Upper lobe of left lung (tissue), 6 donors: ENCODE measurements at regions not wholly inside any gene's neighbourhood (a gene's known extent, or its start where the extent isn't known, plus 50 kb on each side); places are given as distances from the start of the nearest gene placed in this dataset.

ENCODE experiments used
- ATAC-seq, 2 donors: fragments of 200-7000 bp; cut with Tn5 transposase; one replicate each; pipeline ENCODE4 v1.9.1; 2022; ENCODE audit warnings: mild to moderate bottlenecking in 2 of 2, moderate library complexity in 2 of 2; ENCODE audit not compliant: low FRiP score in 2 of 2
- DNase-seq, 2 donors: peaks; one replicate each; pipeline ENCODE4 v3.0.0-alpha.2; 2019 to 2020
- H3K27ac ChIP-seq, 4 donors: fragments of 200-600 bp; sonication (generic); one replicate each; pipeline ENCODE4 v1.5.1; 2016 to 2019
- H3K27me3 ChIP-seq, 4 donors: fragments of 200-600 bp; sonication (generic); one replicate each; pipeline ENCODE4 v1.5.1; 2017 to 2019
- H3K36me3 ChIP-seq, 4 donors: fragments of 200-600 bp; sonication (generic); one replicate each; pipeline ENCODE4 v1.5.1; 2016 to 2019
- H3K4me1 ChIP-seq, 4 donors: fragments of 200-600 bp; sonication (generic); one replicate each; pipeline ENCODE4 v1.5.1; 2018 to 2019
- H3K4me3 ChIP-seq, 4 donors: fragments of 200-600 bp; sonication (generic); one replicate each; pipeline ENCODE4 v1.5.1; 2017 to 2019; ENCODE audit warnings: mild to moderate bottlenecking in 2 of 4, moderate library complexity in 1 of 4
- H3K9me3 ChIP-seq, 4 donors: fragments of 200-600 bp; sonication (generic); one replicate each; pipeline ENCODE4 v1.5.1; 2018 to 2019
- EP300 ChIP-seq, 4 donors: sonication (generic); formaldehyde crosslinking; IDR thresholded peaks; one replicate each; pipeline ENCODE4 v1.5.1; 2017; ENCODE audit warnings: antibody characterized with exemption in 4 of 4, control low read depth in 2 of 4
- POLR2A ChIP-seq, 4 donors: fragments of 450-650 bp; IDR thresholded peaks; one replicate each; pipeline ENCODE4 v1.5.1; 2016 to 2017; ENCODE audit warnings: antibody characterized with exemption in 4 of 4, mild to moderate bottlenecking in 2 of 4
- POLR2AphosphoS5 ChIP-seq, 2 donors: sonication (generic); formaldehyde crosslinking; IDR thresholded peaks; one replicate each; pipeline ENCODE4 v1.5.1; 2017; ENCODE audit warnings: antibody characterized with exemption in 2 of 2
- WGBS, 2 donors: methylation state at CpG; one replicate each; pipeline ENCODE4 v1.1.5; 2017 to 2018; 5-methylcytosine and 5-hydroxymethylcytosine counted together
- TF ChIP-seq, protein P1 (sequence below), 6 experiments: fragments of 450-650 bp in 4 of 6; fragments of 200-600 bp in 2 of 6; sonication (generic) in 2 of 6; IDR thresholded peaks; one replicate each; pipeline ENCODE4 v1.5.1; 2016 to 2019; ENCODE audit warnings: antibody characterized with exemption in 6 of 6
- donor health status: DM: no; HTN: no; CAD: no; lungs with moderate emphysema.
- donor health status: DM: no; HTN: yes; CAD: no; lungs with severe emphysema.

GRCh38 chr15:79180318-79180717 lies 89.7 kb upstream of the RASGRF1 start:
- no peaks in the 10 kb centered on the region for H3K27me3 ChIP-seq
- no peaks in the 10 kb centered on the region for H3K9me3 ChIP-seq
- DNase-seq (no peak), ATAC-seq (no peak)
- no peak overlapping the region for H3K27ac ChIP-seq
- TF ChIP-seq POLR2A (IDR thresholded peaks at IDR 0.05), result no peak
- 60 to 77% methylated on average over 5 of the region's 5 CpGs for WGBS, 2 donors
- no peaks in the 10 kb centered on the region for H3K4me1 ChIP-seq
- no peaks in the 10 kb centered on the region for H3K36me3 ChIP-seq
- no peak overlapping the region for H3K4me3 ChIP-seq

DNA sequence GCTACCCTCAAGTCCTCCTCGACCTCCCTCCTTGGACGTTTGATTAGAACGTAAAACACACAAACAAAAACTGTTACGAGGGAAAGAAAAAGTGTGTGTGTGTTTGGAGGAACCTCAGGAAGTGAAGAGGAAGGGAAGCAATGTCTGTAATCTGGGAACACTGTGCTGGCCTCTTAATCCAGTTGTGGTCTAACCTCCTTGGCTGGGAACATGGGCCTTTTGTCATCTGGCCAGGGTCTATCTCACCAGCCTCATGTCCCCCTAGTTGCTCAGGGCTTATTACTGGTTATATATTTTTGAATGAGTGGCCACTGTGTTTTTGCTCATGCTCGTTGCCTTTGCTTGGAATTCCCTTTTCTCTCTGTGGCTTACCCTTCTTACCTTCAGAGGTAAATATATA lies 89.0 kb upstream of the RASGRF1 start:
- TF ChIP-seq POLR2A (IDR thresholded peaks at IDR 0.05), result no peak
- TF ChIP-seq, protein P1, sequence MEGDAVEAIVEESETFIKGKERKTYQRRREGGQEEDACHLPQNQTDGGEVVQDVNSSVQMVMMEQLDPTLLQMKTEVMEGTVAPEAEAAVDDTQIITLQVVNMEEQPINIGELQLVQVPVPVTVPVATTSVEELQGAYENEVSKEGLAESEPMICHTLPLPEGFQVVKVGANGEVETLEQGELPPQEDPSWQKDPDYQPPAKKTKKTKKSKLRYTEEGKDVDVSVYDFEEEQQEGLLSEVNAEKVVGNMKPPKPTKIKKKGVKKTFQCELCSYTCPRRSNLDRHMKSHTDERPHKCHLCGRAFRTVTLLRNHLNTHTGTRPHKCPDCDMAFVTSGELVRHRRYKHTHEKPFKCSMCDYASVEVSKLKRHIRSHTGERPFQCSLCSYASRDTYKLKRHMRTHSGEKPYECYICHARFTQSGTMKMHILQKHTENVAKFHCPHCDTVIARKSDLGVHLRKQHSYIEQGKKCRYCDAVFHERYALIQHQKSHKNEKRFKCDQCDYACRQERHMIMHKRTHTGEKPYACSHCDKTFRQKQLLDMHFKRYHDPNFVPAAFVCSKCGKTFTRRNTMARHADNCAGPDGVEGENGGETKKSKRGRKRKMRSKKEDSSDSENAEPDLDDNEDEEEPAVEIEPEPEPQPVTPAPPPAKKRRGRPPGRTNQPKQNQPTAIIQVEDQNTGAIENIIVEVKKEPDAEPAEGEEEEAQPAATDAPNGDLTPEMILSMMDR (IDR thresholded peaks at IDR 0.05), result no peak
- no peak for TF ChIP-seq EP300 (IDR thresholded peaks at IDR 0.05)
- TF ChIP-seq POLR2AphosphoS5 (IDR thresholded peaks at IDR 0.05), result no peak
- H3K9me3 ChIP-seq, result no peaks in the 10 kb centered on the region
- 70 to 75% methylated on average over 5 of the region's 5 CpGs for WGBS, 2 donors
- DNase-seq, result no peak
- no peak overlapping the region for H3K27ac ChIP-seq
- no peaks in the 10 kb centered on the region for H3K4me1 ChIP-seq
- no peak overlapping the region for H3K4me3 ChIP-seq
- no peak for ATAC-seq
- H3K36me3 ChIP-seq, result no peaks in the 10 kb centered on the region
- no peaks in the 10 kb centered on the region for H3K27me3 ChIP-seq

- Histone ChIP-seq H3K27me3 (no peaks in the 10 kb centered on the region), H3K36me3 (no peaks in the 10 kb centered on the region), H3K27ac (no peak overlapping the region), H3K9me3 (no peaks in the 10 kb centered on the region), H3K4me1 (no peaks in the 10 kb centered on the region), H3K4me3 (no peak overlapping the region)
- 79 to 89% methylated on average over 14 of the region's 14 CpGs for WGBS, 2 donors
- no peak for ATAC-seq
- DNase-seq, result no peak
- TF ChIP-seq, protein P1 (IDR thresholded peaks at IDR 0.05), result no peak
Observed at GRCh38 chr15:79179108-79179561, 88.6 kb upstream of the RASGRF1 start.

DNA sequence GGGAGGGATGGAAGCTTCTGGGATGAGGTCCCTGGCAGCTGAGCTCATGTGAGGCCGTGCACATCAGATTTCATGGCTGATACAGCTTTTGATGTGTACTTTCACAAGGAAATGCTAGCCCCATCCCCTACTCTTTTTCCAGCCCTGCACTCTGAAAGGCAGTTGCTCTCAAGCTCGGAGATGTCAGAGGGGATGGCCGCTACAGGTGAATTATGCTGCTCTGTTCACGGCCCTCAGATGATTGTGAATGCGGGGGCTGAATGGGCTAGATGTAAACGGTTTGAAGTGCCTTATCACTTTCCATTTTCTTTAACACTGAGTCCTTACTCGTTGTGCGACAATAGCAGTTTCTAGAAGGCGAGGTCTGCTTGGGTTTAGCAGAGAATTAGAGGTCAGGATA lies 88.0 kb upstream of the RASGRF1 start:
- no peaks in the 10 kb centered on the region for H3K36me3 ChIP-seq
- no peak for DNase-seq
- WGBS, 2 donors, result 79% methylated on average over 8 to 9 of the region's 9 CpGs
- no peaks in the 10 kb centered on the region for H3K4me1 ChIP-seq
- no peak overlapping the region for H3K27ac ChIP-seq
- no peaks in the 10 kb centered on the region for H3K27me3 ChIP-seq
- H3K9me3 ChIP-seq, result no peaks in the 10 kb centered on the region
- ATAC-seq, result no peak
- TF ChIP-seq, protein P1 (IDR thresholded peaks at IDR 0.05), result no peak
- TF ChIP-seq POLR2A (IDR thresholded peaks at IDR 0.05), result no peak
- TF ChIP-seq POLR2AphosphoS5 (IDR thresholded peaks at IDR 0.05), result no peak
- no peak for TF ChIP-seq EP300 (IDR thresholded peaks at IDR 0.05)
- H3K4me3 ChIP-seq, result no peak overlapping the region

DNA sequence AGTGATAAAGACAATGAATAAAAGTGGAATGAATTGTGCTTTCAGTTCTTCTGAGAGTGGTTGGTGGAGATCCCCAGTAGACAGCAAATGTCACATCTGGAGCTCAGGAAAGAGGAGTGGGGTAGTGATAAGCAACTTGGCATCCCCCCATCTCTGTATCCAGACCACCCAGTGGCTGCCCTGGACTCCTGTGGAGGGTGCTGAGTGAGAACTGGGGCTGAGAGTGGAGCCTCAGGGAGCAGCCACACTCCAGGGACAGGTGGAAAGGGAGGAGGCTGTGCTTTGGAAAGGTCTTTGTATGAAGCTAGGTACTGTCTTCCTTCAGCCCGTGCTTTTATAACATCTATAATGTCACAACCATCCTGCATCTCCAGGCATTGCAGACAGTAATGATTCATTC lies 85.6 kb upstream of the RASGRF1 start:
- Histone ChIP-seq H3K4me1 (no peaks in the 10 kb centered on the region), H3K36me3 (no peaks in the 10 kb centered on the region), H3K27ac (no peak overlapping the region), H3K27me3 (no peaks in the 10 kb centered on the region), H3K9me3 (no peaks in the 10 kb centered on the region), H3K4me3 (no peak overlapping the region)
- DNase-seq, result no peak
- TF ChIP-seq, protein P1 (IDR thresholded peaks at IDR 0.05), result no peak
- TF ChIP-seq EP300 (IDR thresholded peaks at IDR 0.05) (no peak), POLR2A (IDR thresholded peaks at IDR 0.05) (no peak), POLR2AphosphoS5 (IDR thresholded peaks at IDR 0.05) (no peak)
- 87 to 91% methylated on average over 1 of the region's 1 CpG for WGBS, 2 donors
- ATAC-seq, result no peak
